CD4-positive, alpha-beta T cell (primary cell): ENCODE measurements at regions not wholly inside any gene's neighbourhood (a gene's known extent, or its start where the extent isn't known, plus 50 kb on each side); places are given as distances from the start of the nearest gene placed in this dataset.
A peak's percentile ranks its signal among the peaks of the same experiment; 100 is the strongest.
"Not testable (repeated sequence)": the region's sequence is repeated elsewhere in the genome, so short reads cannot be mapped to it uniquely, and the experiment has no call there.

Experiments used
- ATAC-seq: fragments of 200-7000 bp; cut with Tn5 transposase; one replicate; pipeline ENCODE4 v1.10.0; 2022; ENCODE audit warnings: mild to moderate bottlenecking; ENCODE audit not compliant: poor library complexity
- CTCF ChIA-PET: fragments of 350-600 bp; sonication (Branson Sonifier 250); formaldehyde crosslinking; loops from one replicate; lab custom pipeline; 2021; ENCODE audit warnings: antibody characterized with exemption, inconsistent platforms; lab: Charles Lee
- POLR2A ChIA-PET: fragments of 350-600 bp; sonication (Branson Sonifier 250); formaldehyde crosslinking; loops from one replicate; lab custom pipeline; 2021; ENCODE audit warnings: antibody characterized with exemption, inconsistent platforms; lab: Charles Lee
- DNase-seq, 14 experiments: peaks; one replicate each; pipeline ENCODE4 v3.0.0-alpha.2; 2013 to 2020; ENCODE audit warnings: mixed read lengths in 2 of 14
- H3K27ac ChIP-seq, 2 donors: one replicate each; pipeline versions ENCODE4 v1.5.1 to v1.7.0; 2013; ENCODE audit warnings: low read length in 2 of 2, low read depth in 1 of 2, mild to moderate bottlenecking in 1 of 2
- H3K27me3 ChIP-seq, 2 experiments: 1 replicate in 1 of 2; 2 replicates in 1 of 2; pipeline versions ENCODE4 v1.6.1 to v1.7.0; 2013; ENCODE audit warnings: low read length in 2 of 2, control low read depth in 1 of 2, mild to moderate bottlenecking in 1 of 2, moderate library complexity in 1 of 2; ENCODE audit not compliant: insufficient read depth in 2 of 2, control insufficient read depth in 1 of 2
- H3K36me3 ChIP-seq: one replicate; pipeline ENCODE4 v1.6.1; 2013; ENCODE audit warnings: low read length, control low read depth; ENCODE audit not compliant: insufficient read depth
- H3K4me1 ChIP-seq: one replicate; pipeline ENCODE4 v1.6.1; 2013; ENCODE audit warnings: low read length, control low read depth; ENCODE audit not compliant: insufficient read depth
- H3K4me3 ChIP-seq: one replicate; pipeline ENCODE4 v1.5.1; 2013; ENCODE audit warnings: mild to moderate bottlenecking, low read length, moderate library complexity
- H3K9me3 ChIP-seq, 2 experiments: 1 replicate in 1 of 2; 2 replicates in 1 of 2; pipeline versions ENCODE4 v1.6.1 to v1.7.0; 2013; ENCODE audit warnings: low read length in 2 of 2, mild to moderate bottlenecking in 2 of 2, control low read depth in 1 of 2, moderate library complexity in 1 of 2; ENCODE audit not compliant: control insufficient read depth in 1 of 2, insufficient read depth in 1 of 2
- H3K27ac Mint-ChIP-seq: one replicate; pipeline ENCODE4 v1.8.0; 2020; ENCODE audit warnings: mixed read lengths
- H3K27me3 Mint-ChIP-seq: one replicate; pipeline ENCODE4 v1.8.0; 2021; ENCODE audit warnings: mixed read lengths
- H3K36me3 Mint-ChIP-seq: one replicate; pipeline ENCODE4 v1.8.0; 2021; ENCODE audit warnings: low read depth, mixed read lengths
- H3K4me1 Mint-ChIP-seq: one replicate; pipeline ENCODE4 v1.8.0; 2021; ENCODE audit warnings: low read depth, mixed read lengths
- H3K4me3 Mint-ChIP-seq: one replicate; pipeline ENCODE4 v1.8.0; 2020; ENCODE audit warnings: mild to moderate bottlenecking, mixed read lengths
- H3K9me3 Mint-ChIP-seq: one replicate; pipeline ENCODE4 v1.8.0; 2020; ENCODE audit warnings: mixed read lengths
- CTCF ChIP-seq: fragments of 200-600 bp; IDR thresholded peaks from one replicate; pipeline ENCODE4 v1.8.0; 2022; ENCODE audit warnings: antibody characterized with exemption, mild to moderate bottlenecking
- intact Hi-C, 2 experiments: fragments of 100-400 bp; cut with DNase I in 1 of 2; cut with micrococcal nuclease in 1 of 2; formaldehyde crosslinking; loops; one replicate each; pipeline versions ENCODE4 v1.15.1 to v1.9.0; 2023 to 2025; cut with DNase I, micrococcal nuclease

DNA sequence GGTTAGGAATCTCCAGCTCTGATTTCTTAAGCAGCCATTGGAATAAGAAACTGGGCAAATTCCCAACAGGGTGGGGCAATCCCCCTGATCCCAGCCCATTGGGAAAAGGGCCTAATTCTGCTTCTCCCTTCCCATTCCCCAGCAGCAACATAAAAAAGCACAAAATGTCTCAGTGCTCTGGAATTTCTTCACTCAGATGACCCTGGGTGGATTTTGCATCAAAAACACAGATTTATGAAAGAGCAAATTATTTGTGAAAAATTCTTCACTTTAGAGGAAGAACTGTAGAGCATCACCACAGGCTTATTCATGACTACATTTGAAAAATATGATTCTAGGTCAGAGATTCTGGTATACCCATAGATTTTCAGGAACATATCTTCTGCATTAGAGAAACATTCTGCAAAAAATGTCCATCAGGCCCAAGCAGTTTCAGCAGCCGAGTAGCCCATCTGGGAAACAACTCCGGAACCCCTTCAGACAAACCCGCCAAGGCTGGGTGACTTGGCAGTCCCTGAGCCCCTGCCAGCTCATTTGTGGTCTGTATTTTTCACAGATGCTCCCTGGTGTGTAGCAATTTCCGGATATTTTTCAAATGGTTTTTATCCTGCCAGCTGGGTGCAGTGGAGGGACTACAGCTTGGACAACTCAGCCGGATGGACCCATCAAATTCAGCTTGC is 102.1 kb upstream of the RANBP3L start:
- ATAC-seq (no peak), DNase-seq (peak in 2 of 14 experiments; percentile 16 to 31)
- intact Hi-C loops, result no loop called here
- Mint-ChIP-seq H3K4me1 (no peaks in the 10 kb centered on the region), H3K4me3 (no peak overlapping the region), H3K27me3 (peaks cover 3% of the 10 kb centered on the region), H3K27ac (no peak overlapping the region), H3K36me3 (no peaks in the 10 kb centered on the region), H3K9me3 (no peaks in the 10 kb centered on the region)
- ChIA-PET POLR2A (no interaction called here), CTCF (no interaction called here)
- TF ChIP-seq CTCF, result no peak
- H3K27me3 ChIP-seq, result peaks cover 0 to 2% of the 10 kb centered on the region in 2 experiments
- no peak overlapping the region for H3K27ac ChIP-seq
- H3K36me3 ChIP-seq, result no peaks in the 10 kb centered on the region
- no peak overlapping the region for H3K4me3 ChIP-seq
- H3K9me3 ChIP-seq, result no peaks in the 10 kb centered on the region
- no peaks in the 10 kb centered on the region for H3K4me1 ChIP-seq

- H3K4me3 ChIP-seq, result no peak overlapping the region
- POLR2A ChIA-PET, result no interaction called here
- ATAC-seq (no peak), DNase-seq (no peak)
- no peaks in the 10 kb centered on the region for H3K36me3 Mint-ChIP-seq
- peaks cover 0 to 2% of the 10 kb centered on the region in 2 experiments for H3K27me3 ChIP-seq
- peaks cover 3% of the 10 kb centered on the region for H3K27me3 Mint-ChIP-seq
- no peaks in the 10 kb centered on the region for H3K4me1 ChIP-seq
- H3K36me3 ChIP-seq, result no peaks in the 10 kb centered on the region
- no peak for TF ChIP-seq CTCF
- intact Hi-C loops, result no loop called here
- CTCF ChIA-PET, result no interaction called here
- no peak overlapping the region for H3K27ac ChIP-seq
- no peaks in the 10 kb centered on the region for H3K9me3 Mint-ChIP-seq
- no peak overlapping the region for H3K27ac Mint-ChIP-seq
- H3K4me3 Mint-ChIP-seq, result no peak overlapping the region
- H3K9me3 ChIP-seq, result no peaks in the 10 kb centered on the region
- no peaks in the 10 kb centered on the region for H3K4me1 Mint-ChIP-seq
Measured at GRCh38 chr5:36406023-36406422, 104.3 kb upstream of the RANBP3L start.

DNA sequence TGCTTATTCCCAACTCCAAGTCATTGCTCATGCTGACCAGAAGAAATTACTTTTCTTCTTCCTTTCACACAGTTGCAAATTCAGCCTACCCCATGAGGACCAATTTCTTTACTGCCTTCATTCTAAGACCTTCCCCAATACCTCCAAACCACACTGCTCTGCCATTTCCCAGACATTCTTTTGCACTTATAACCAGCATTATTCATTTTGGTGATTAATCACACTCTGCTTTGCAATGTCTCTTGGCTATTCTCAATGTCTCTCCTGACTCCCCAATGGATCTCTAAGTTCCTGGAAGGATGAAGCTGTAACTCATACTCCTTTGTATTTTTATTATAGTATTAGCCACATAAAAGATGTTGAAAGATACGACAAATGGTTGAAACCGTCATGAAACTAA is 105.7 kb upstream of the RANBP3L start:
- no peaks in the 10 kb centered on the region for H3K9me3 ChIP-seq
- Mint-ChIP-seq H3K27ac (no peak overlapping the region), H3K4me1 (no peaks in the 10 kb centered on the region), H3K4me3 (no peak overlapping the region), H3K9me3 (peaks cover 3% of the 10 kb centered on the region), H3K36me3 (no peaks in the 10 kb centered on the region), H3K27me3 (peaks cover 8% of the 10 kb centered on the region)
- ATAC-seq, result no peak
- H3K4me3 ChIP-seq, result no peak overlapping the region
- POLR2A ChIA-PET, result no interaction called here
- no peak for TF ChIP-seq CTCF
- intact Hi-C loops, result no loop called here
- no peak for DNase-seq
- H3K27me3 ChIP-seq, result peaks cover 0 to 2% of the 10 kb centered on the region in 2 experiments
- no peaks in the 10 kb centered on the region for H3K4me1 ChIP-seq
- H3K27ac ChIP-seq, result no peak overlapping the region
- H3K36me3 ChIP-seq, result no peaks in the 10 kb centered on the region
- CTCF ChIA-PET, result no interaction called here

DNA sequence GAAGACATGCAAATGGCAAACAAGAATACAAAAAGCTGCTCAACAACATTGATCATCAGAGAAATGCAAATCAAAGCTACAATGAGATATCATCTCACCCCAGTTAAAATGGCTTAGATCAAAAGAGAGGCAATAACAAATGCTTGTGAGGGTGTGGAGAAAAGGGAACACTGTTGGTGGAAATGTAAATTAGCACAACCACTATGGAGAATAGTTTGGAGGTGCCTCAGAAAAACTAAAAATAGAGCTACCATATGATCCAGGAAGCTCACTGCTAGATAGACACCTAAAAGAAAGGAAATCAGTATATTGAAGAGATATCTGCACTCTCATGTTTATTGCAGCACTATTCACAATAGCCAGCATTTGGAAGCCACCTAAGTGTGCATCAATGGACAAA is 108.0 kb upstream of the RANBP3L start:
- H3K4me1 ChIP-seq, H3K36me3 ChIP-seq, H3K9me3 ChIP-seq, intact Hi-C loops, POLR2A ChIA-PET, H3K4me3 ChIP-seq, CTCF ChIA-PET, H3K27ac Mint-ChIP-seq, ATAC-seq, H3K4me1 Mint-ChIP-seq, H3K27me3 ChIP-seq, H3K27ac ChIP-seq, H3K9me3 Mint-ChIP-seq, DNase-seq, H3K27me3 Mint-ChIP-seq, H3K4me3 Mint-ChIP-seq, H3K36me3 Mint-ChIP-seq: not testable (repeated sequence)

DNA sequence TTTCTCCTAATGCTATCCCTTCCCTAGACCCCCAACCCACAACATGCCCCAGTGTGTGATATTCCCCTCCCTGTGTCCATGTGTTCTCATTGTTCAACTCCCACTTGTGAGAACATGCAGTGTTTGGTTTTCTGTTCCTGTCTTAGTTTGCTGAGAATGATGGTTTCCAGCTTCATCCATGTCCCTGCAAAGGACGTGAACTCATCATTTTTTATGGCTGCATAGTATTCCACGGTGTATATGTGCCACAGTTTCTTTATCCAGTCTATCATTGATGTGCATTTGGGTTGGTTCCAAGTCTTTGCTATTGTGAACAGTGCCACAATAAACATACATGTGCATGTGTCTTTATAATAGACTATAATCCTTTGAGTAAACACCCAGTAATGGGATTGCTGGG is 109.0 kb upstream of the RANBP3L start:
- intact Hi-C loops, result not testable (repeated sequence)

More for the DNA sequence above, 109.0 kb upstream of the RANBP3L start:
- H3K4me1 ChIP-seq, H3K27ac ChIP-seq, ATAC-seq, H3K9me3 Mint-ChIP-seq, POLR2A ChIA-PET, DNase-seq, H3K36me3 Mint-ChIP-seq, H3K9me3 ChIP-seq, H3K4me3 ChIP-seq, H3K36me3 ChIP-seq, CTCF ChIA-PET, H3K27me3 ChIP-seq, H3K27me3 Mint-ChIP-seq, H3K4me1 Mint-ChIP-seq, H3K4me3 Mint-ChIP-seq, H3K27ac Mint-ChIP-seq: not testable (repeated sequence)
